ENCODE measurements at regions not wholly inside any gene's neighbourhood (a gene's known extent, or its start where the extent isn't known, plus 50 kb on each side); places are given as distances from the start of the nearest gene placed in this dataset.

GRCh38 chr1:229075716-229076115 is 195.2 kb upstream of the RAB4A start:
- H3K27ac Mint-ChIP-seq, result no peak overlapping the region
- H3K27me3 Mint-ChIP-seq, result no peaks in the 10 kb centered on the region
- peaks cover 23% of the 10 kb centered on the region for H3K4me1 Mint-ChIP-seq (ENCODE audit: unreplicated experiment)
- no peaks in the 10 kb centered on the region for H3K36me3 Mint-ChIP-seq
- H3K4me3 Mint-ChIP-seq, result no peak overlapping the region
- DNase-seq (ENCODE audit: extremely low spot score, unreplicated experiment), result no peak
- H3K9me3 Mint-ChIP-seq, result peaks cover 3% of the 10 kb centered on the region
- no peak for TF ChIP-seq CTCF (conservative IDR thresholded peaks at IDR 0.05)

DNA sequence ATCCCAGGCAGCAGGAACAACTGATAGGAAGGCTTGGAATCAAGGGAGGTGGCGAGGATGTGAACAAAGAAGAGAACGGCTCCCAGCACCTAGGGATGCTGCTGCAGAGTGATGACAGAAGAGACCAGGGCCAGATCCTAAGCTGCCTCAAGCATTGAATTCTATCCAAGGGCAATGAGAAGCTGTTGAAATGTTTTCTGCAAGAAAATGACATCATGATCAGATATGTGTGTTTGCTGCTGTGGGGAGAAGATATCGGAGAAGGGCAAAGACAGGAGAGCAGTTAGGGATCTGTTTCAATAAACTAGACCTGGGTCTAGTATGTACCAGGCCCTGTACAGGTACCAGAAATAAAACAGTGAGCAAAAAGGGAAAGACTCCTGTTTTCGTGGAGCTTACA is 194.7 kb upstream of the RAB4A start:
- TF ChIP-seq CTCF (conservative IDR thresholded peaks at IDR 0.05), result no peak
- peaks cover 18% of the 10 kb centered on the region for H3K4me1 Mint-ChIP-seq (ENCODE audit: unreplicated experiment)
- H3K4me3 Mint-ChIP-seq, result no peak overlapping the region
- H3K27ac Mint-ChIP-seq, result no peak overlapping the region
- H3K36me3 Mint-ChIP-seq, result no peaks in the 10 kb centered on the region
- peaks cover 4% of the 10 kb centered on the region for H3K9me3 Mint-ChIP-seq
- H3K27me3 Mint-ChIP-seq, result no peaks in the 10 kb centered on the region
- DNase-seq (ENCODE audit: extremely low spot score, unreplicated experiment), result peak; percentile 11

- no peak overlapping the region for H3K27ac Mint-ChIP-seq
- H3K27me3 Mint-ChIP-seq, result no peaks in the 10 kb centered on the region
- peaks cover 17% of the 10 kb centered on the region for H3K4me1 Mint-ChIP-seq (ENCODE audit: unreplicated experiment)
- TF ChIP-seq CTCF (conservative IDR thresholded peaks at IDR 0.05), result no peak
- peaks cover 7% of the 10 kb centered on the region for H3K36me3 Mint-ChIP-seq
- H3K9me3 Mint-ChIP-seq, result peaks cover 15% of the 10 kb centered on the region
- H3K4me3 Mint-ChIP-seq, result no peak overlapping the region
- no peak for DNase-seq (ENCODE audit: extremely low spot score, unreplicated experiment)
These were observed 191.8 kb upstream of the RAB4A start for GRCh38 chr1:229079016-229079595.

GRCh38 chr1:229080361-229080760 is 190.6 kb upstream of the RAB4A start:
- no peak overlapping the region for H3K27ac Mint-ChIP-seq
- TF ChIP-seq CTCF (conservative IDR thresholded peaks at IDR 0.05), result no peak
- H3K4me1 Mint-ChIP-seq (ENCODE audit: unreplicated experiment), result peaks cover 13% of the 10 kb centered on the region
- no peaks in the 10 kb centered on the region for H3K27me3 Mint-ChIP-seq
- peaks cover 12% of the 10 kb centered on the region for H3K9me3 Mint-ChIP-seq
- peaks cover 7% of the 10 kb centered on the region for H3K36me3 Mint-ChIP-seq
- H3K4me3 Mint-ChIP-seq, result no peak overlapping the region
- no peak for DNase-seq (ENCODE audit: extremely low spot score, unreplicated experiment)

GRCh38 chr1:229085291-229085690 is 185.6 kb upstream of the RAB4A start:
- peaks cover 9% of the 10 kb centered on the region for H3K4me1 Mint-ChIP-seq (ENCODE audit: unreplicated experiment)
- H3K36me3 Mint-ChIP-seq, result peaks cover 7% of the 10 kb centered on the region
- no peak for TF ChIP-seq CTCF (conservative IDR thresholded peaks at IDR 0.05)
- H3K9me3 Mint-ChIP-seq, result peaks cover 12% of the 10 kb centered on the region
- H3K4me3 Mint-ChIP-seq, result no peak overlapping the region
- DNase-seq (ENCODE audit: extremely low spot score, unreplicated experiment), result no peak
- H3K27me3 Mint-ChIP-seq, result no peaks in the 10 kb centered on the region
- no peak overlapping the region for H3K27ac Mint-ChIP-seq

DNA sequence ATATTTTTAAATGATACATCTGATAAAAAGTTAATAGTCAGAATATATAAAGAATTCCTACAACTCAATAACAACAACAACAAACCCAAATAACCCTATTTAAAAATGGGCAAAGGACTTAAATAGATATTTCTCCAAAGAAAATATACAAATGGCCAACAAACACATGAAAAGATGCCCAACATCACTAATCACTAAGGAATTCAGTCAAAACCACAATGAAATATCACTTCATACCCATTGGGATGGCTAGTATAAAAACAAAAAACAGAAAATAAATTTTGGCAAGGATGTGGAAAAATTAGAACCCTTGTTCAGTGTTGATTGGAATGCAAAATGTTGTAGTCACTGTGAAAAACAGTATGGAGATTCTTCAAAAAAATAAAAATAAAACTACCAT is 184.8 kb upstream of the RAB4A start:
- no peak for DNase-seq (ENCODE audit: extremely low spot score, unreplicated experiment)
- H3K36me3 Mint-ChIP-seq, result peaks cover 7% of the 10 kb centered on the region
- H3K4me1 Mint-ChIP-seq (ENCODE audit: unreplicated experiment), result peaks cover 9% of the 10 kb centered on the region
- H3K27ac Mint-ChIP-seq, result no peak overlapping the region
- TF ChIP-seq CTCF (conservative IDR thresholded peaks at IDR 0.05), result no peak
- H3K9me3 Mint-ChIP-seq, result peaks cover 12% of the 10 kb centered on the region
- H3K4me3 Mint-ChIP-seq, result no peak overlapping the region
- no peaks in the 10 kb centered on the region for H3K27me3 Mint-ChIP-seq

Measured in type B pancreatic cell (in vitro differentiated cells).